Ovary (tissue), 7 donors: ENCODE measurements at regions not wholly inside any gene's neighbourhood (a gene's known extent, or its start where the extent isn't known, plus 50 kb on each side); places are given as distances from the start of the nearest gene placed in this dataset.

Experiments
- DNase-seq, 5 donors: peaks; one replicate each; pipeline ENCODE4 v3.0.0-alpha.2; 2019 to 2020
- H3K27ac ChIP-seq, 2 donors: fragments of 200-600 bp; one replicate each; pipeline versions ENCODE4 v1.5.1 to v1.8.0; 2019 to 2022
- H3K27me3 ChIP-seq: fragments of 200-600 bp; one replicate; pipeline ENCODE4 v1.8.0; 2022
- H3K36me3 ChIP-seq: fragments of 200-600 bp; sonication (generic); one replicate; pipeline ENCODE4 v1.5.1; 2019
- H3K4me1 ChIP-seq: one replicate; pipeline ENCODE4 v1.8.1; 2013; ENCODE audit warnings: mild to moderate bottlenecking, moderate library complexity; ENCODE audit not compliant: insufficient read depth
- H3K4me3 ChIP-seq: fragments of 200-600 bp; sonication (generic); one replicate; pipeline ENCODE4 v1.5.1; 2017
- H3K9me3 ChIP-seq, 2 donors: fragments of 200-600 bp in 1 of 2; sonication (generic) in 1 of 2; one replicate each; pipeline versions ENCODE4 v1.5.1 to v1.8.1; 2013 to 2019; ENCODE audit warnings: mild to moderate bottlenecking in 1 of 2, moderate library complexity in 1 of 2
- CTCF ChIP-seq, 3 donors: fragments of 450-650 bp in 2 of 3; fragments of 200-600 bp in 1 of 3; IDR thresholded peaks; one replicate each; pipeline versions ENCODE4 v1.5.1 to v1.8.0; 2016 to 2022; ENCODE audit warnings: antibody characterized with exemption in 3 of 3, mild to moderate bottlenecking in 1 of 3
- EP300 ChIP-seq: sonication (generic); formaldehyde crosslinking; IDR thresholded peaks from one replicate; pipeline ENCODE4 v1.6.1; 2017; ENCODE audit warnings: antibody characterized with exemption
- POLR2A ChIP-seq: fragments of 450-650 bp; IDR thresholded peaks from one replicate; pipeline ENCODE4 v1.6.1; 2017; ENCODE audit warnings: antibody characterized with exemption, mild to moderate bottlenecking, moderate library complexity
- WGBS, 3 donors: extraction: QIAGEN DNeasy Blood & Tissue Kit in 1 of 3; methylation state at CpG; one replicate each; pipeline versions ENCODE4 v1.1.5 to v1.1.7; 2013 to 2017; 5-methylcytosine and 5-hydroxymethylcytosine counted together
- intact Hi-C, 4 donors: fragments of 100-400 bp; cut with DNase I; formaldehyde crosslinking; loops; one replicate each; pipeline versions ENCODE4 v1.11.0 to v1.15.1; 2022 to 2023
- donor health status: DM: no; HTN: no; CAD: no; lungs with moderate emphysema.
- donor health status: DM: no; HTN: no; CAD: no.
- donor health status: Bipolar disorder and iron deficiency.
- donor health status: DM: no; HTN: no; CAD: no.
- donor health status: DM: yes; HTN: yes; CAD: no.

GRCh38 chr6:170151804-170152123 lies 139.1 kb downstream of the DLL1 start:
- Histone ChIP-seq H3K27ac (no peak overlapping the region), H3K36me3 (no peaks in the 10 kb centered on the region), H3K4me1 (no peaks in the 10 kb centered on the region), H3K4me3 (no peak overlapping the region), H3K27me3 (no peaks in the 10 kb centered on the region), H3K9me3 (no peaks in the 10 kb centered on the region)
- DNase-seq: peak in 2 of 5 donors; percentile 19 to 27
- intact Hi-C loops: loop anchor here in 1 of 4 donors (10.0 kb wide), 1 partner anchor 1927 kb away; no protein-coding TSS in a partner anchor
- TF ChIP-seq CTCF (IDR thresholded peaks at IDR 0.05) (no peak), EP300 (no peak), POLR2A (no peak)
- 33 to 42% (median 42%) methylated on average over 12 of the region's 12 CpGs for WGBS, 3 donors

- Histone ChIP-seq H3K27ac (no peak overlapping the region), H3K4me1 (no peaks in the 10 kb centered on the region), H3K27me3 (no peaks in the 10 kb centered on the region), H3K4me3 (no peak overlapping the region), H3K9me3 (no peaks in the 10 kb centered on the region), H3K36me3 (no peaks in the 10 kb centered on the region)
- no peak for TF ChIP-seq CTCF (IDR thresholded peaks at IDR 0.05)
- DNase-seq: peak in 3 of 5 donors; percentile 16 to 43 (median 38)
- 27 to 38% (median 32%) methylated on average over 11 of the region's 11 CpGs for WGBS, 3 donors
- intact Hi-C loops: loop anchor here in 1 of 4 donors (10.0 kb wide), 1 partner anchor 1927 kb away; no protein-coding TSS in a partner anchor
Measured at GRCh38 chr6:170151321-170151771, 139.5 kb downstream of the DLL1 start.

- intact Hi-C loops: loop anchor here in 1 of 4 donors (10.0 kb wide), 1 partner anchor 1926 kb away; no protein-coding TSS in a partner anchor
- Histone ChIP-seq H3K27me3 (no peaks in the 10 kb centered on the region), H3K27ac (no peak overlapping the region), H3K36me3 (no peaks in the 10 kb centered on the region), H3K4me3 (no peak overlapping the region), H3K9me3 (no peaks in the 10 kb centered on the region), H3K4me1 (no peaks in the 10 kb centered on the region)
- WGBS, 3 donors: 79 to 85% (median 82%) methylated on average over 7 of the region's 7 CpGs
- TF ChIP-seq POLR2A (no peak), EP300 (no peak), CTCF (IDR thresholded peaks at IDR 0.05) (no peak)
- DNase-seq: no peak
Measured at GRCh38 chr6:170150590-170150945, 140.3 kb downstream of the DLL1 start.

GRCh38 chr6:170149681-170150589 lies 140.9 kb downstream of the DLL1 start:
- intact Hi-C loops: loop anchor here in 1 of 4 donors (10.0 kb wide), 1 partner anchor 1925 kb away; no protein-coding TSS in a partner anchor
- 87 to 94% (median 87%) methylated on average over 9 of the region's 9 CpGs for WGBS, 3 donors
- no peak for DNase-seq
- no peaks in the 10 kb centered on the region for H3K9me3 ChIP-seq
- H3K27ac ChIP-seq: no peak overlapping the region
- no peak overlapping the region for H3K4me3 ChIP-seq
- H3K4me1 ChIP-seq: no peaks in the 10 kb centered on the region
- no peaks in the 10 kb centered on the region for H3K36me3 ChIP-seq
- no peak for TF ChIP-seq EP300
- TF ChIP-seq CTCF (IDR thresholded peaks at IDR 0.05): no peak
- no peak for TF ChIP-seq POLR2A
- H3K27me3 ChIP-seq: no peaks in the 10 kb centered on the region
